Type B pancreatic cell (in vitro differentiated cells): ENCODE measurements at regions not wholly inside any gene's neighbourhood (a gene's known extent, or its start where the extent isn't known, plus 50 kb on each side); places are given as distances from the start of the nearest gene placed in this dataset.

Source experiments
- DNase-seq: peaks from one replicate; pipeline ENCODE4 v3.0.0; 2021; ENCODE audit warnings: mixed read lengths; ENCODE audit not compliant: unreplicated experiment; ENCODE audit errors: extremely low spot score
- H3K27ac Mint-ChIP-seq: 2 replicates; pipeline ENCODE4 v1.8.0; 2021; ENCODE audit warnings: mild to moderate bottlenecking, mixed read lengths
- H3K27me3 Mint-ChIP-seq: 2 replicates; pipeline ENCODE4 v1.8.0; 2021; ENCODE audit warnings: mixed read lengths
- H3K36me3 Mint-ChIP-seq: 2 replicates; pipeline ENCODE4 v1.8.0; 2021; ENCODE audit warnings: mixed read lengths
- H3K4me1 Mint-ChIP-seq: one replicate; pipeline ENCODE4 v1.8.0; 2021; ENCODE audit warnings: mixed read lengths; ENCODE audit not compliant: unreplicated experiment
- H3K4me3 Mint-ChIP-seq: 2 replicates; pipeline ENCODE4 v1.8.0; 2021; ENCODE audit warnings: mild to moderate bottlenecking, mixed read lengths
- H3K9me3 Mint-ChIP-seq: 2 replicates; pipeline ENCODE4 v1.8.0; 2021; ENCODE audit warnings: mixed read lengths
- TF ChIP-seq, protein P1 (sequence below): fragments of 200-600 bp; sonication (generic); conservative IDR thresholded peaks from 2 replicates; pipeline ENCODE4 v1.5.0; 2021; ENCODE audit warnings: antibody characterized with exemption, mild to moderate bottlenecking

- Mint-ChIP-seq H3K4me1 (peaks cover 6% of the 10 kb centered on the region), H3K27ac (no peak overlapping the region), H3K36me3 (no peaks in the 10 kb centered on the region), H3K9me3 (no peaks in the 10 kb centered on the region), H3K4me3 (no peak overlapping the region), H3K27me3 (no peaks in the 10 kb centered on the region)
- TF ChIP-seq, protein P1, sequence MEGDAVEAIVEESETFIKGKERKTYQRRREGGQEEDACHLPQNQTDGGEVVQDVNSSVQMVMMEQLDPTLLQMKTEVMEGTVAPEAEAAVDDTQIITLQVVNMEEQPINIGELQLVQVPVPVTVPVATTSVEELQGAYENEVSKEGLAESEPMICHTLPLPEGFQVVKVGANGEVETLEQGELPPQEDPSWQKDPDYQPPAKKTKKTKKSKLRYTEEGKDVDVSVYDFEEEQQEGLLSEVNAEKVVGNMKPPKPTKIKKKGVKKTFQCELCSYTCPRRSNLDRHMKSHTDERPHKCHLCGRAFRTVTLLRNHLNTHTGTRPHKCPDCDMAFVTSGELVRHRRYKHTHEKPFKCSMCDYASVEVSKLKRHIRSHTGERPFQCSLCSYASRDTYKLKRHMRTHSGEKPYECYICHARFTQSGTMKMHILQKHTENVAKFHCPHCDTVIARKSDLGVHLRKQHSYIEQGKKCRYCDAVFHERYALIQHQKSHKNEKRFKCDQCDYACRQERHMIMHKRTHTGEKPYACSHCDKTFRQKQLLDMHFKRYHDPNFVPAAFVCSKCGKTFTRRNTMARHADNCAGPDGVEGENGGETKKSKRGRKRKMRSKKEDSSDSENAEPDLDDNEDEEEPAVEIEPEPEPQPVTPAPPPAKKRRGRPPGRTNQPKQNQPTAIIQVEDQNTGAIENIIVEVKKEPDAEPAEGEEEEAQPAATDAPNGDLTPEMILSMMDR: no peak
- DNase-seq: no peak
These were observed 56.2 kb upstream of the NPY start for GRCh38 chr7:24227603-24228359.

GRCh38 chr7:24229481-24230226 lies 54.3 kb upstream of the NPY start:
- TF ChIP-seq, protein P1: no peak
- H3K36me3 Mint-ChIP-seq: no peaks in the 10 kb centered on the region
- no peak overlapping the region for H3K4me3 Mint-ChIP-seq
- H3K9me3 Mint-ChIP-seq: no peaks in the 10 kb centered on the region
- no peak for DNase-seq
- H3K4me1 Mint-ChIP-seq: peaks cover 6% of the 10 kb centered on the region
- H3K27me3 Mint-ChIP-seq: no peaks in the 10 kb centered on the region
- no peak overlapping the region for H3K27ac Mint-ChIP-seq

DNA sequence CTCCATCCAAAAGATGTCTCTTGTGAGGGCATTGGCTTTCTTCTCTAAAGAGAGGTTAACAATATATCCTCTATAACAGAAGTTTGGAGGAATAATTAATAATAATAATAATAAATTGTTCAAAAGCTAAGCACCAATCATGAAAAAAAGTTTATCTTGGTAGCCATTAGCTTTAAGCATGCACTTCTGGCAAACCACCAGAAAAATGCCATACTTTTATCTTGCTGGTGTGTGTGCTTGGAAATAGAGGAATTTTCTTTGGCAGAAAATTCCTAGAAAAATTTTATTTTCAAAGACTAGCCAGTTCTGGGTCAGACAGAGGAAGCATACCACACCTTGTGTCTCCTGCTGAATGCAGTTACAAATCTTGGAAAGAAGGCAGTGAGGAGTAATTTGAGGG lies 52.5 kb upstream of the NPY start:
- TF ChIP-seq, protein P1: no peak
- Mint-ChIP-seq H3K4me3 (no peak overlapping the region), H3K4me1 (peaks cover 6% of the 10 kb centered on the region), H3K27ac (no peak overlapping the region), H3K9me3 (no peaks in the 10 kb centered on the region), H3K27me3 (no peaks in the 10 kb centered on the region), H3K36me3 (no peaks in the 10 kb centered on the region)
- no peak for DNase-seq

DNA sequence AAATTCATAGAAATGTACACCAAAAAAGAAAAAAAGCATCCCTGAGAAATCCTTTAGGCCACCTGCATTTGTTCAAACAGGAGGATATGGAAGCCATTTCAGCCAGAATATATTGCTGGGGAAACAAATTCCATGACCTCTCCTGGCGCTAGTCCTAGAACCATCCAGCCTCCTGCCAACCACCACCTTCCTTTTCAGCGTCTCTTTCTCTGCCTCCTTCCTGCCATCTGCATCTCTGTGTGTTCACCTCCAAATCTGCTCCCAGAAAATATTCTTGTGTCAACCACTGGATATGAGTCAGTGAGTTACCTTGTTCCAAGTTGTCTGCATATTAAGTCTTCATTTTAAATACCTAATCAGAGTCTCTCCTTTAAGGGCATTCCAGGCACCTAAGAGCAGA lies 50.6 kb upstream of the NPY start:
- no peak for DNase-seq
- no peak overlapping the region for H3K4me3 Mint-ChIP-seq
- TF ChIP-seq, protein P1: no peak
- no peak overlapping the region for H3K27ac Mint-ChIP-seq
- H3K27me3 Mint-ChIP-seq: no peaks in the 10 kb centered on the region
- H3K4me1 Mint-ChIP-seq: peaks cover 1% of the 10 kb centered on the region
- H3K36me3 Mint-ChIP-seq: no peaks in the 10 kb centered on the region
- H3K9me3 Mint-ChIP-seq: no peaks in the 10 kb centered on the region
